ENCODE measurements at regions not wholly inside any gene's neighbourhood (a gene's known extent, or its start where the extent isn't known, plus 50 kb on each side); places are given as distances from the start of the nearest gene placed in this dataset.

GRCh38 chrX:6906608-6907007 is 240.9 kb upstream of the STS start:
- H3K79me2 ChIP-seq, result no peaks in the 10 kb centered on the region
- no peaks in the 10 kb centered on the region for H4K20me1 ChIP-seq (ENCODE audit: insufficient read depth, poor library complexity, severe bottlenecking)
- no peaks in the 10 kb centered on the region for H3K36me3 ChIP-seq (replicated peaks; ENCODE audit: insufficient read depth, low read depth)
- no peak for DNase-seq (ENCODE audit: low spot score)
- no peak overlapping the region for H3K4me2 ChIP-seq
- WGBS (ENCODE audit: low lambda C conversion rate, missing lambda C conversion rate), result 63% methylated on average over 1 of the region's 1 CpG
- H3K27me3 ChIP-seq, result no peaks in the 10 kb centered on the region
- no peaks in the 10 kb centered on the region for H3K9me3 ChIP-seq (ENCODE audit: low read depth)
- TF ChIP-seq CTCF (IDR thresholded peaks at IDR 0.05; ENCODE audit: poor library complexity), result no peak
- no peak for TF ChIP-seq EZH2phosphoT487 (IDR thresholded peaks at IDR 0.05; ENCODE audit: low read depth, severe bottlenecking, unreplicated experiment)
- no peak for TF ChIP-seq EZH2 (IDR thresholded peaks at IDR 0.05; ENCODE audit: borderline replicate concordance)
- H3K4me3 ChIP-seq, result no peak overlapping the region
- no peak overlapping the region for H3K27ac ChIP-seq
- H3K9me2 ChIP-seq (replicated peaks; ENCODE audit: insufficient read depth), result no peaks in the 10 kb centered on the region
- no peak overlapping the region for H2AFZ ChIP-seq
- no peaks in the 10 kb centered on the region for H3K4me1 ChIP-seq (ENCODE audit: insufficient read depth)

GRCh38 chrX:6904156-6904555 is 243.4 kb upstream of the STS start:
- Histone ChIP-seq H3K4me1 (ENCODE audit: insufficient read depth) (no peaks in the 10 kb centered on the region), H3K9me3 (ENCODE audit: low read depth) (no peaks in the 10 kb centered on the region), H3K36me3 (replicated peaks; ENCODE audit: insufficient read depth, low read depth) (no peaks in the 10 kb centered on the region), H3K4me2 (no peak overlapping the region), H4K20me1 (ENCODE audit: insufficient read depth, poor library complexity, severe bottlenecking) (no peaks in the 10 kb centered on the region), H2AFZ (no peak overlapping the region), H3K79me2 (no peaks in the 10 kb centered on the region), H3K9me2 (replicated peaks; ENCODE audit: insufficient read depth) (no peaks in the 10 kb centered on the region), H3K27ac (no peak overlapping the region), H3K4me3 (no peak overlapping the region), H3K27me3 (no peaks in the 10 kb centered on the region)
- TF ChIP-seq EZH2phosphoT487 (IDR thresholded peaks at IDR 0.05; ENCODE audit: low read depth, severe bottlenecking, unreplicated experiment) (no peak), CTCF (IDR thresholded peaks at IDR 0.05; ENCODE audit: poor library complexity) (no peak), EZH2 (IDR thresholded peaks at IDR 0.05; ENCODE audit: borderline replicate concordance) (no peak)
- 70% methylated on average over 5 of the region's 5 CpGs for WGBS (ENCODE audit: low lambda C conversion rate, missing lambda C conversion rate)
- no peak for DNase-seq (ENCODE audit: low spot score)

DNA sequence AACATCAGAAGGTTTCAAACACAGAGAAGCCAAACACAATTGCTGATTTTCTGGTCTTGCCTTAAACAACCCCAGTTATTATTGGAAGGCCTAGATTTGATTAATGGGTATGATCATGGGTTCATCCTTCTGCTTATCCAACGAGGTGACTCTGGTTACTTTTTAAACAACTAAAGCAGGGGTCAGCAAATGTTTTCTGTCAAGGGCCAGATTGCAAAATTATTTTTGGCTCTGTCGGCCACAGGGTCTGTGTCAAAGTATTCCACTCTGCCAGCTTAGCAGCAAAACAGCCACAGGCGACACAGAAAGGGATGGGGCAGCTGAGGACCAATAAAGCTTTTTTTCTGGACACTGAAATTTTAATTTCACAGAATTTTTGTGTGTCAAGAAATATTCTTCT is 249.1 kb upstream of the STS start:
- no peak for DNase-seq (ENCODE audit: low spot score)
- Histone ChIP-seq H3K9me2 (replicated peaks; ENCODE audit: insufficient read depth) (no peaks in the 10 kb centered on the region), H3K4me2 (no peak overlapping the region), H3K4me1 (ENCODE audit: insufficient read depth) (no peaks in the 10 kb centered on the region), H3K4me3 (no peak overlapping the region), H3K27me3 (no peaks in the 10 kb centered on the region), H3K27ac (no peak overlapping the region), H3K9me3 (ENCODE audit: low read depth) (no peaks in the 10 kb centered on the region), H4K20me1 (ENCODE audit: insufficient read depth, poor library complexity, severe bottlenecking) (no peaks in the 10 kb centered on the region), H3K36me3 (replicated peaks; ENCODE audit: insufficient read depth, low read depth) (no peaks in the 10 kb centered on the region), H2AFZ (no peak overlapping the region), H3K79me2 (no peaks in the 10 kb centered on the region)
- TF ChIP-seq CTCF (IDR thresholded peaks at IDR 0.05; ENCODE audit: poor library complexity), result no peak
- 36% methylated on average over 3 of the region's 3 CpGs for WGBS (ENCODE audit: low lambda C conversion rate, missing lambda C conversion rate)

DNA sequence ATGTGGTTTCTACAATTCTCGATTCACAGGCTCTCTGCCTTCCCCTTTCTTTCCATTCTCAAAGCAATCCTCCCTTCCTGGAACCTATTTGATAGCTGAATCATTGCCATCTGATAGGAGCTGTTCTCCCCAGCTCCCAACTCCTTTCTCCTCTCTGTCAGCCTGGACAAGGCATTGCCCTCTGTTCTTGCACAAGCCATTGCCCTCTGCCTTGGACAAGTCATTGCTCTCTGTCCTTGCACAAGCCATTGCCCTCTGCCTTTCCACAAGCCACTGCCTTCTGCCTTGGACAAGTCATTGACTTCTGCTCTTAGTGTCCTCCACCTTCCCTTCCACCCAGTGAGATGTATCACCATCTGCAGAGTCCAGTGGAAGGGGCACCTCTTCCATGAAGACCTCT is 256.1 kb upstream of the STS start:
- Histone ChIP-seq H4K20me1 (ENCODE audit: insufficient read depth, poor library complexity, severe bottlenecking) (no peaks in the 10 kb centered on the region), H3K36me3 (replicated peaks; ENCODE audit: insufficient read depth, low read depth) (no peaks in the 10 kb centered on the region), H3K4me3 (no peak overlapping the region), H3K79me2 (no peaks in the 10 kb centered on the region), H3K9me2 (replicated peaks; ENCODE audit: insufficient read depth) (no peaks in the 10 kb centered on the region), H3K4me2 (no peak overlapping the region), H2AFZ (no peak overlapping the region), H3K9me3 (ENCODE audit: low read depth) (no peaks in the 10 kb centered on the region), H3K4me1 (ENCODE audit: insufficient read depth) (no peaks in the 10 kb centered on the region), H3K27ac (no peak overlapping the region), H3K27me3 (no peaks in the 10 kb centered on the region)
- DNase-seq (ENCODE audit: low spot score), result no peak
- no peak for TF ChIP-seq EZH2phosphoT487 (IDR thresholded peaks at IDR 0.05; ENCODE audit: low read depth, severe bottlenecking, unreplicated experiment)
- WGBS (ENCODE audit: low lambda C conversion rate, missing lambda C conversion rate), result 40% methylated on average over 1 of the region's 1 CpG

All from hepatocyte (in vitro differentiated cells).